ENCODE measurements at regions not wholly inside any gene's neighbourhood (a gene's known extent, or its start where the extent isn't known, plus 50 kb on each side); places are given as distances from the start of the nearest gene placed in this dataset.

DNA sequence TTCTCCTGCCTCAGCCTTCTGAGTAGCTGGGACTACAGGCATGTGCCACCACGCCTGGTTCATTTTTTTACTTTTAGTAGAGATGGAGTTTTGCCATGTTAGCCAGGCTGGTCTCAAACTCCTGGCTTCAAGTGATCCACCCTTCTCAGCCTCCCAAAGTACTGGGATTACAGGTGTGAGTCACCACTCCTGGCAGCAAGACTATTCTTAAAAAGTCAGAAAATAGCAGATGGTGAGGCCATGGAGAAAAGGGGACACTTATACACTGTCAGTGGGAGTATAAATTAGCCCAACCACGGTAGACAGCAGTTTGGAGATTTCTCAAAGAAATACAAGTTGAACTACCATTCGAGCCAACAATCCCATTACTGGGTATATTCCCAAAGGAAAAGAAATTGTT lies 603.3 kb upstream of the TBL1XR1 start:
- no peak overlapping the region for H3K27ac ChIP-seq

DNA sequence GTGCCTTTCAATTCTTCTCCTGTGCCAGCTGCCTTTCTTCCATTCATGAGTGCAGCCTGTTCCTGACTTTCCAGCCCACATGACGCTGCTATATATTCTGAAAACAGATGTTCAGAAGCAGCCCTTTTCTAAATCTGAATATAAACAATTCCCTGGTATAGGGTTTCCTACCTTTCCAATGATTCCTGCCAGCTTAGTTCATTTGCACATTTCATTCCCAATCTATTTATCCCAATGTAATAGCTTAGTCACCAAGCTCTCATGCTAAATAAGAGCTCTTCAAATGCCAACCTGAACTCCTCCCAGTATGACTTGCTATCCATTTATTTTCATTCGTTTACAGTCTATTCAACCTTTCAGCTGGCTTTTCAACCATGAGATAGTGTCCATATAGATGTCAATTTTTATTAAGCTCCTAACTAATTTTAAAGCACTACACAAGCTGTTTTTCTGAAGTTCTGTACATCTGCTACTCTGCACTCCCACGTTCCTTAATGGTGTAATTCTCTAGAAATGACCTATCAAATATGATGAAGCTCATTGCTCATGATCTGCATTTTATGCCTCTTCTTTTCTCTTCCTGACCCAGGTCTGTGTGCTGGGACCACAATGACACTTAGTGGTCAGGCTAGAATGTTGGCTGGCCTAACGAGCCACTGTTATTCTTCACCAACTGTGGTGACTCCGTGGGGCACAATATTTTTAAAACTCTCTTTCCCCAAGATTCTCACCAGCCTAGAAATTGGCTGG lies 605.0 kb upstream of the TBL1XR1 start:
- TF ChIP-seq, protein P1, sequence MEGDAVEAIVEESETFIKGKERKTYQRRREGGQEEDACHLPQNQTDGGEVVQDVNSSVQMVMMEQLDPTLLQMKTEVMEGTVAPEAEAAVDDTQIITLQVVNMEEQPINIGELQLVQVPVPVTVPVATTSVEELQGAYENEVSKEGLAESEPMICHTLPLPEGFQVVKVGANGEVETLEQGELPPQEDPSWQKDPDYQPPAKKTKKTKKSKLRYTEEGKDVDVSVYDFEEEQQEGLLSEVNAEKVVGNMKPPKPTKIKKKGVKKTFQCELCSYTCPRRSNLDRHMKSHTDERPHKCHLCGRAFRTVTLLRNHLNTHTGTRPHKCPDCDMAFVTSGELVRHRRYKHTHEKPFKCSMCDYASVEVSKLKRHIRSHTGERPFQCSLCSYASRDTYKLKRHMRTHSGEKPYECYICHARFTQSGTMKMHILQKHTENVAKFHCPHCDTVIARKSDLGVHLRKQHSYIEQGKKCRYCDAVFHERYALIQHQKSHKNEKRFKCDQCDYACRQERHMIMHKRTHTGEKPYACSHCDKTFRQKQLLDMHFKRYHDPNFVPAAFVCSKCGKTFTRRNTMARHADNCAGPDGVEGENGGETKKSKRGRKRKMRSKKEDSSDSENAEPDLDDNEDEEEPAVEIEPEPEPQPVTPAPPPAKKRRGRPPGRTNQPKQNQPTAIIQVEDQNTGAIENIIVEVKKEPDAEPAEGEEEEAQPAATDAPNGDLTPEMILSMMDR (IDR thresholded peaks at IDR 0.05; ENCODE audit: low read depth, low read length), result no peak
- Histone ChIP-seq H3K9me3 (ENCODE audit: low read depth) (no peaks in the 10 kb centered on the region), H3K4me1 (ENCODE audit: low read depth) (no peaks in the 10 kb centered on the region), H3K27me3 (no peaks in the 10 kb centered on the region), H3K4me3 (no peak overlapping the region), H3K36me3 (no peaks in the 10 kb centered on the region), H3K27ac (no peak overlapping the region)
- DNase-seq (ENCODE audit: low read depth in 1 of 2, low spot score in 1 of 2), result no peak

More for the DNA sequence above, 603.3 kb upstream of the TBL1XR1 start:
- DNase-seq (ENCODE audit: low read depth in 1 of 2, low spot score in 1 of 2), result no peak
- no peaks in the 10 kb centered on the region for H3K36me3 ChIP-seq
- no peaks in the 10 kb centered on the region for H3K4me1 ChIP-seq (ENCODE audit: low read depth)
- H3K9me3 ChIP-seq (ENCODE audit: low read depth), result no peaks in the 10 kb centered on the region
- H3K4me3 ChIP-seq, result no peak overlapping the region
- TF ChIP-seq, protein P1 (IDR thresholded peaks at IDR 0.05; ENCODE audit: low read depth, low read length), result no peak
- no peaks in the 10 kb centered on the region for H3K27me3 ChIP-seq

DNA sequence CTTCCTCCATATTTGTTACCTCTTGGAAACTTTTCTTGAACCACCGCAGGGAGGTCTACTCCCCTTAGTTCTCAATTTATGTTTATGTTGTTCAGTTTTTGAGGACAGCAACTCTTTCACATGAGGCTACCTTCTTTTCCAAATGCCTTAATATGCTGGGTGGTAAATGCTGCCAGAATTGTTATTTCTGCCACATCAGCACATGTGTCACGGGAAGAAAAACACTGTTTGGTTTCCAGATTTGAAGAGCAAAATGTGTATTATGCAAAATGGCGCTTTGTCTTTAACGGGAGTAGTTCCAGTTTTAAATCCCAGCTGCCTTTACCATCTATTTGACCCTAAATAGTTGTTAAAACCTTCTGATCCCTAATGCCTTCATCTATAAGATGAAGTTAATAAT lies 606.2 kb upstream of the TBL1XR1 start:
- H3K27me3 ChIP-seq, result no peaks in the 10 kb centered on the region
- TF ChIP-seq, protein P1 (IDR thresholded peaks at IDR 0.05; ENCODE audit: low read depth, low read length), result no peak
- no peaks in the 10 kb centered on the region for H3K9me3 ChIP-seq (ENCODE audit: low read depth)
- H3K4me3 ChIP-seq, result no peak overlapping the region
- H3K4me1 ChIP-seq (ENCODE audit: low read depth), result no peaks in the 10 kb centered on the region
- H3K27ac ChIP-seq, result no peak overlapping the region
- DNase-seq (ENCODE audit: low read depth in 1 of 2, low spot score in 1 of 2), result no peak
- H3K36me3 ChIP-seq, result no peaks in the 10 kb centered on the region

DNA sequence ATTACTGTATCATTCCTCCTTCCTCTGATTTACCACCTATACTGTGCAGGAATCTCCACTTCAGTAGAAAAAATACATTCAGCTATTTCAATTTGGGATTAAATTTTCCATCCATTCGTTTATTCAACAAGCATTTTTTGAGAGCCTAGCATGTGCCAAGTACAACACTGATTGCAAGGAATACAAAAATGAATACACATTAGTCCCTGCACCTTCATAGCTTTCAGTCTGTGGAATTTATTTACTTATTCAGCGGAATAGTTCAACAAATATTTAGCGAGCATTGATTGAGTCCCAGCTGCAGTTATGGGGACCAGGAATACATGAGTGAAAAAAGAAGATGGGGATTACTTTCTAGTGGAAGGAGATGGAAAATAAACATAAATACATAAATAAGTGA lies 606.8 kb upstream of the TBL1XR1 start:
- no peaks in the 10 kb centered on the region for H3K4me1 ChIP-seq (ENCODE audit: low read depth)
- no peak overlapping the region for H3K27ac ChIP-seq
- H3K9me3 ChIP-seq (ENCODE audit: low read depth), result no peaks in the 10 kb centered on the region
- H3K36me3 ChIP-seq, result no peaks in the 10 kb centered on the region
- no peak for DNase-seq (ENCODE audit: low read depth in 1 of 2, low spot score in 1 of 2)
- H3K27me3 ChIP-seq, result no peaks in the 10 kb centered on the region
- TF ChIP-seq, protein P1 (IDR thresholded peaks at IDR 0.05; ENCODE audit: low read depth, low read length), result no peak
- H3K4me3 ChIP-seq, result no peak overlapping the region

DNA sequence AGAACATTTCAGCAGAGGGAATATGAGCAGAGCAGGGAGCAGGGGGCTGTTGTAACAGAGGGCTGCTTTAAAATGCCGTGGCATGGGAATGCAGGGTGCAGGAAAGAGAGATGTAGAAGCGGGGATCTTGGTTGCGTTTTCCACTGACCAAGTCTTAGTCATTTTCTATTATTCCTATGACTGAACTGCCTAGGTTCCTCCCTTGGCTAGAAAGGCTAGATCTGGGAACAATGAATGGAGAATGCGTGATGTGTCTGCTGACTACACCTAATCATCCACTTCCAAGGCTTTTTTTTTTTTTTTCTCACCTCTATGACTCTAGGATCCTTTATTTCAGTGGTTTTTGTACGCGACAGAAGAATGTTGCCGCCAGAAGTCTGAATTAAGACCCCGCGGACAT lies 607.4 kb upstream of the TBL1XR1 start:
- DNase-seq (ENCODE audit: low read depth in 1 of 2, low spot score in 1 of 2), result no peak
- no peaks in the 10 kb centered on the region for H3K27me3 ChIP-seq
- H3K4me3 ChIP-seq, result no peak overlapping the region
- TF ChIP-seq, protein P1 (IDR thresholded peaks at IDR 0.05; ENCODE audit: low read depth, low read length), result no peak
- no peak overlapping the region for H3K27ac ChIP-seq
- H3K4me1 ChIP-seq (ENCODE audit: low read depth), result no peaks in the 10 kb centered on the region
- no peaks in the 10 kb centered on the region for H3K36me3 ChIP-seq
- no peaks in the 10 kb centered on the region for H3K9me3 ChIP-seq (ENCODE audit: low read depth)
